Right atrium auricular region (tissue), 2 donors: ENCODE measurements at regions not wholly inside any gene's neighbourhood (a gene's known extent, or its start where the extent isn't known, plus 50 kb on each side); places are given as distances from the start of the nearest gene placed in this dataset.

ENCODE experiments used
- DNase-seq: peaks from one replicate; pipeline ENCODE4 v3.0.0-alpha.2; 2019; ENCODE audit warnings: low spot score
- H3K27ac ChIP-seq, 2 donors: fragments of 200-600 bp; sonication (generic); 1 replicate in 1 of 2; 2 replicates in 1 of 2; pipeline ENCODE4 v1.5.1; 2016 to 2019
- H3K27me3 ChIP-seq, 2 donors: fragments of 200-600 bp; sonication (generic); one replicate each; pipeline versions ENCODE4 v1.5.1 to v1.6.0; 2017 to 2019
- H3K36me3 ChIP-seq: fragments of 200-600 bp; sonication (generic); one replicate; pipeline ENCODE4 v1.5.1; 2016
- H3K4me1 ChIP-seq, 2 donors: fragments of 200-600 bp; sonication (generic); one replicate each; pipeline versions ENCODE4 v1.5.1 to v1.6.0; 2017 to 2019
- H3K4me3 ChIP-seq, 2 donors: fragments of 200-600 bp; sonication (generic); 1 replicate in 1 of 2; 2 replicates in 1 of 2; pipeline ENCODE4 v1.5.1; 2017 to 2019; ENCODE audit warnings: mild to moderate bottlenecking in 1 of 2, moderate library complexity in 1 of 2
- H3K9me3 ChIP-seq, 2 donors: fragments of 200-600 bp; sonication (generic); one replicate each; pipeline ENCODE4 v1.5.1; 2019
- CTCF ChIP-seq, 2 donors: fragments of 200-600 bp; sonication (generic); IDR thresholded peaks; one replicate each; pipeline ENCODE4 v1.5.1; 2019; ENCODE audit warnings: antibody characterized with exemption in 2 of 2

- peak in 1 of 2 donors; percentile 41 for TF ChIP-seq CTCF (IDR thresholded peaks at IDR 0.05)
- H3K9me3 ChIP-seq: no peaks in the 10 kb centered on the region
- no peak for DNase-seq
- no peaks in the 10 kb centered on the region for H3K36me3 ChIP-seq
- peaks cover 0 to 7% of the 10 kb centered on the region in 2 donors for H3K4me1 ChIP-seq
- no peak overlapping the region for H3K4me3 ChIP-seq
- H3K27me3 ChIP-seq: no peaks in the 10 kb centered on the region
- H3K27ac ChIP-seq: no peak overlapping the region
Observed at GRCh38 chr3:153290268-153291015, 128.4 kb downstream of the RAP2B start.

GRCh38 chr3:153291059-153291685 is 129.1 kb downstream of the RAP2B start:
- peak in 1 of 2 donors; percentile 56 for TF ChIP-seq CTCF (IDR thresholded peaks at IDR 0.05)
- no peaks in the 10 kb centered on the region for H3K27me3 ChIP-seq
- H3K4me1 ChIP-seq: peaks cover 0 to 7% of the 10 kb centered on the region in 2 donors
- no peak for DNase-seq
- H3K9me3 ChIP-seq: no peaks in the 10 kb centered on the region
- H3K27ac ChIP-seq: no peak overlapping the region
- H3K36me3 ChIP-seq: no peaks in the 10 kb centered on the region
- H3K4me3 ChIP-seq: no peak overlapping the region

- no peak for TF ChIP-seq CTCF (IDR thresholded peaks at IDR 0.05)
- Histone ChIP-seq H3K9me3 (no peaks in the 10 kb centered on the region), H3K4me3 (no peak overlapping the region), H3K27me3 (no peaks in the 10 kb centered on the region), H3K27ac (no peak overlapping the region), H3K4me1 (peaks cover 0 to 7% of the 10 kb centered on the region in 2 donors), H3K36me3 (no peaks in the 10 kb centered on the region)
- DNase-seq: no peak
Observed at GRCh38 chr3:153293265-153293664, 131.2 kb downstream of the RAP2B start.

GRCh38 chr3:153295901-153296300 is 133.9 kb downstream of the RAP2B start:
- Histone ChIP-seq H3K27me3 (no peaks in the 10 kb centered on the region), H3K27ac (no peak overlapping the region), H3K36me3 (no peaks in the 10 kb centered on the region), H3K9me3 (no peaks in the 10 kb centered on the region), H3K4me1 (peaks cover 0 to under 1% of the 10 kb centered on the region in 2 donors), H3K4me3 (no peak overlapping the region)
- no peak for TF ChIP-seq CTCF (IDR thresholded peaks at IDR 0.05)
- no peak for DNase-seq

- no peak for TF ChIP-seq CTCF (IDR thresholded peaks at IDR 0.05)
- Histone ChIP-seq H3K27ac (no peak overlapping the region), H3K4me3 (no peak overlapping the region), H3K4me1 (no peaks in the 10 kb centered on the region), H3K27me3 (no peaks in the 10 kb centered on the region), H3K9me3 (no peaks in the 10 kb centered on the region), H3K36me3 (no peaks in the 10 kb centered on the region)
- no peak for DNase-seq
Observed at GRCh38 chr3:153305189-153305588, 143.2 kb downstream of the RAP2B start.
